OCI-LY1 (cell line): ENCODE measurements at regions not wholly inside any gene's neighbourhood (a gene's known extent, or its start where the extent isn't known, plus 50 kb on each side); places are given as distances from the start of the nearest gene placed in this dataset.

ENCODE experiments used
- EZH2 ChIP-seq: fragments of 200-600 bp; sonication (generic), shearing (Covaris generic); IDR thresholded peaks from 2 replicates; pipeline ENCODE4 v1.8.0; 2017; ENCODE audit warnings: borderline replicate concordance, mixed run types, mild to moderate bottlenecking, antibody characterized with exemption, low read length, moderate library complexity, mixed read lengths
- TF ChIP-seq, protein P1 (sequence below): fragments of 200-600 bp; sonication (generic), shearing (Covaris generic); IDR thresholded peaks from 2 replicates; pipeline ENCODE4 v1.5.1; 2017; ENCODE audit warnings: mild to moderate bottlenecking, antibody characterized with exemption, low read length, moderate library complexity, mixed read lengths

DNA sequence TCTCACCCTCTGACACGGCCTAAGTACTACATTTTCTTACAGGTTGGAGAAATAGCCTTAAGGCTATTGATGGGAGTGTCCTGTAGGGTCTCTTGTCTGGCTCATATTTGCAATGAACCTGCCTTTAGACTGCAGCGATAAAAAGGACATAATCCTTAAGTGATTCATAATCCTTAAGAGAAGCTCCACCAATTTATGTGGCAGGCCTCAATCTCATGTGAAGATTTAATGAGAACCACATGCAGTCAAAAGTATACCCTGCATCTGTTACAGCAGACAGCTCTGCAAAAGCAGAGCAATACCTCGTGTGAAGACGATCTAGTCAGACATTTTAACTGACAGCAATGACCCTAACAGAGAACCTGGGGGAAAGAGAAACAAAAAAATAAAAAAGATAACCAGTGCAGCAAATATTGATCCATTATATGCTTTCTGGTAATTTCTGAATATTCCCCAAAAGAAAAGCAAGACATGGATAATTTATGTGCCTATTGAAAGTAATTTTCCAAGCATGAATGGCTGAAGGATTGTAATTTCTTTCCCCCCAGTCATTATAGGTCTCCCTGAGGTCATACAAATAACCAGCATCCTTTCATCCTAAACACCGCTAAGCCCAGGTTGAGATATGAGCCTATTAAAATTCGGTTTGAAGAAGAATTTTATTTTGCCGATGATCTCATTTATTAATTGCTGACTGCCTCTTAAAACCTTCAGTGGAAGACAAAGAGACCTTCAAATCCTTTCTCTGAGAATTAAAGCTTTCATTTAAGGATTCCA, 321.8 kb upstream of the NBEA start:
- TF ChIP-seq, protein P1, sequence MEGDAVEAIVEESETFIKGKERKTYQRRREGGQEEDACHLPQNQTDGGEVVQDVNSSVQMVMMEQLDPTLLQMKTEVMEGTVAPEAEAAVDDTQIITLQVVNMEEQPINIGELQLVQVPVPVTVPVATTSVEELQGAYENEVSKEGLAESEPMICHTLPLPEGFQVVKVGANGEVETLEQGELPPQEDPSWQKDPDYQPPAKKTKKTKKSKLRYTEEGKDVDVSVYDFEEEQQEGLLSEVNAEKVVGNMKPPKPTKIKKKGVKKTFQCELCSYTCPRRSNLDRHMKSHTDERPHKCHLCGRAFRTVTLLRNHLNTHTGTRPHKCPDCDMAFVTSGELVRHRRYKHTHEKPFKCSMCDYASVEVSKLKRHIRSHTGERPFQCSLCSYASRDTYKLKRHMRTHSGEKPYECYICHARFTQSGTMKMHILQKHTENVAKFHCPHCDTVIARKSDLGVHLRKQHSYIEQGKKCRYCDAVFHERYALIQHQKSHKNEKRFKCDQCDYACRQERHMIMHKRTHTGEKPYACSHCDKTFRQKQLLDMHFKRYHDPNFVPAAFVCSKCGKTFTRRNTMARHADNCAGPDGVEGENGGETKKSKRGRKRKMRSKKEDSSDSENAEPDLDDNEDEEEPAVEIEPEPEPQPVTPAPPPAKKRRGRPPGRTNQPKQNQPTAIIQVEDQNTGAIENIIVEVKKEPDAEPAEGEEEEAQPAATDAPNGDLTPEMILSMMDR: no peak
- no peak for TF ChIP-seq EZH2
